DMS153 treated with DMSO at 0.1 percent for 48 hours (cell line): ENCODE measurements at regions not wholly inside any gene's neighbourhood (a gene's known extent, or its start where the extent isn't known, plus 50 kb on each side); places are given as distances from the start of the nearest gene placed in this dataset.
A peak's percentile ranks its signal among the peaks of the same experiment; 100 is the strongest.
"Not testable (repeated sequence)": the region's sequence is repeated elsewhere in the genome, so short reads cannot be mapped to it uniquely, and the experiment has no call there.

Experiments used
- DNase-seq: peaks from one replicate; lab custom pipeline; 2025; ENCODE audit not compliant: unreplicated experiment; lab: John Stamatoyannopoulos, UW

- no peak for DNase-seq
Observed at GRCh38 chr16:75983296-75983695, 257.0 kb upstream of the CPHXL start.

- no peak for DNase-seq
Observed at GRCh38 chr16:75983741-75984381, 257.6 kb upstream of the CPHXL start.

GRCh38 chr16:75987323-75987722, 261.0 kb upstream of the CPHXL start:
- no peak for DNase-seq

DNA sequence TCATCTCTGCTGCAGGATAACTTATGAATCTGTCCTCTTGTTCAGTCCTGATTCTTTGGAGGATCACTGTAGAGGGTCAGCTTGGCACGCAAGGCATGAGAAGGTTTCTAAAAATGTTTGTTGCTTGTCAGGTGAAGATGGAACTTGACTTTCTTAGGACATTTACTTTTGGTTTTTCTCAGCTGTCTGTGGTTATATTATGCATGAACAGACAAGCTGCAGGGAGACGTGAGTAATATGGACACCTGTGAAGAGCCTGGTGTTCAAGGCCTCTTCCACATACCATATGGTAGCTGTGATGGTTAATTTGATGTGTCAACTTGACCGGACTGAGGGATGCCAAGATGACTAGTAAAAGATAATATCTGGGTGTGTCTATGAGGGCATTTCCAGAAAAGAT, 270.2 kb upstream of the CPHXL start:
- DNase-seq = no peak

DNA sequence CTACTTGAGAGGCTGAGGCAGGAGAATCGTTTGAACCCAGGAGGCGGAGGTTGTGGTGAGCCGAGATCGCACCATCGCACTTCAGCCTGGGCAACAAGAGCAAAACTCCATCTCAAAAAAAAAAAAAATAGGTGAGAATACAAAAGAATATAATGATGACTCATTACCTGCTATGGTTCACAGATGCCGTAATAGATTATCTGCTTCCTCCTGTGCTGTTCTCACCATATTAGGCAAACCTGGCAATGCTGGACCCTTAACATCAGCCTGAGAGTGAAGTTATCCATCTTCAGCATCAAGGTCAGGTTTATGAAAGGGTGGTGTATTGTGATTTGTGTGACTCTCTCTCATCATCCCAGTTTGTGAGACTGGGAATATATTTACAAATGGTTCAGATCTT, 271.3 kb upstream of the CPHXL start:
- no peak for DNase-seq

DNA sequence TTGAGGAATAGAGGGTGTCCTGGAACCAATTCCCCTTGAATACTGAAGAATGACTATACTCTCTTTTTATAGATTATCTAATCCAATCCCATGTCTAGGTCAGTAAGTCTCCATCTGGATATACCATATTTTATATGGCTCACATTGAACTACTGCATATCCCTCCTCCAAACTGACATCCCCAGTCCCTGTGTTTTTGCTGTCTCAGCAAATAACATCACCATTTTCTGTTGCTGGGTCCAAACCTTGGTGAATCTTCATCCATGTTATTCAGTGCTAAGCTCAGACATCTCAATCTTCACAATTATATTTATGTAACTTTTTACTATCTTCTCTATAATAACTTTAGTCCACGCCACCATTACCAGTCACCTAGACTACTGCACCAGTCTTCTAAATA, 269.6 kb upstream of the CNTNAP4 start:
- no peak for DNase-seq

- no peak for DNase-seq
Observed at GRCh38 chr16:76023835-76024234, 253.4 kb upstream of the CNTNAP4 start.

GRCh38 chr16:76035689-76036088, 241.5 kb upstream of the CNTNAP4 start:
- DNase-seq = no peak

GRCh38 chr16:76038097-76038496, 239.1 kb upstream of the CNTNAP4 start:
- no peak for DNase-seq

GRCh38 chr16:76052725-76053124, 224.5 kb upstream of the CNTNAP4 start:
- no peak for DNase-seq

- DNase-seq = no peak
Observed at GRCh38 chr16:76059186-76059585, 218.0 kb upstream of the CNTNAP4 start.

DNA sequence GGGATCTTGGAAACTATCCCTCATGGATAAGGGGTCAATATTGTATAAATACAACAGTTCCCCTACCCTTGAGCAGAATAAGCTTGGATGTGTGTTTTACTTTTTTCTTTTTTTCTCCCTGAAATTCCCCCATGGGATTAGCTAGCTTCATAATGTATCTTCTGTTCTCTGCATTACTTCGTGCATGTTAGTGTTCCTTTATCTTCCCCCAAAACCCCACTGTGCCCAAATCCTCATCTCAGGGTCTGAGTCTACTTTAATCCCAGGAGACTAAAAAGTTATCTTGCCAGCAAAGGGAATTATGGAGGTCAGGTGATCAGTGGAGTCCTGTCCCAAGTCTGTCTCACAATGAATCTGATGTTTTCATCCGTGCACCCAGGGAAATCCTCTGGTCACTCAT, 217.5 kb upstream of the CNTNAP4 start:
- no peak for DNase-seq

- no peak for DNase-seq
Observed at GRCh38 chr16:76071690-76072089, 205.5 kb upstream of the CNTNAP4 start.

- peak; percentile 4 for DNase-seq
Observed at GRCh38 chr16:76081967-76082366, 195.2 kb upstream of the CNTNAP4 start.

DNA sequence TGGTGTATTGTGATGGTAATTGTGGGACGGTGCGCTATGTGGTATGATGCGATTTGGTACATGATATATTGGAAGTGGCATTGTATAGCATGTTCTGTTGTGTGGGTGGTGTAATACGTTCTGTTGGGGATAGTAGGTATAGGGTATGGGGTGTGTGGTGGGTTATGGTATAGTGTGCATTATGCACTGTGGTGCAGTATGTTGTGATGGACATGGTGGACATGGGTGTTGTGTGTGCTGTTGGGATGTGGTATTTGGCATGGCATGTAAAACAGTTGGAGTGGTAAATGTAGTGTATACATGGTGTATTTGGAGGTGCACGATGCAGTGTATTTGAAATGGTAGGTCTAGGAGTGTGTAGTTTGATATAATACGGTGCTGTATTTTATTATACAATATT, 170.6 kb upstream of the CNTNAP4 start:
- no peak for DNase-seq

DNA sequence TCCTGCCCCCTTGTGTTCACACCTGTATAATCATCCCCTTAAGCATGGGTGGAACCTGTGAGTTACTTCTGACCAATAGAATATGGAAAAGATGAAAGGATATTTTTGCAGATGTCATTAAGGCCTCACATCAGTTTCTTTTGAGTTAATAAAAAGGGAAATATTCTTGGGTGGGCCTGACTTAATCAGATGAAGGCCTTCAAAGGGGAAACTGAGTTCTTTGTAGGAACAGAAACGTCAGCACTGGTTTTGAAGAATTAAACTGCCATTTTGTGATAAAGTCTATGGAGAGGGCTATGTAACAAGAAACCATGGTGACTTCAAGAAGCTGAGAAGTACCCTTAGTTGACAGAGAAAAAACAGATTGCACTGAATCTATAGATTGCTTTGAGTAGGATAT, 168.7 kb upstream of the CNTNAP4 start:
- DNase-seq = no peak

GRCh38 chr16:76114681-76115080, 162.5 kb upstream of the CNTNAP4 start:
- no peak for DNase-seq

- no peak for DNase-seq
Observed at GRCh38 chr16:76118344-76118743, 158.9 kb upstream of the CNTNAP4 start.

DNA sequence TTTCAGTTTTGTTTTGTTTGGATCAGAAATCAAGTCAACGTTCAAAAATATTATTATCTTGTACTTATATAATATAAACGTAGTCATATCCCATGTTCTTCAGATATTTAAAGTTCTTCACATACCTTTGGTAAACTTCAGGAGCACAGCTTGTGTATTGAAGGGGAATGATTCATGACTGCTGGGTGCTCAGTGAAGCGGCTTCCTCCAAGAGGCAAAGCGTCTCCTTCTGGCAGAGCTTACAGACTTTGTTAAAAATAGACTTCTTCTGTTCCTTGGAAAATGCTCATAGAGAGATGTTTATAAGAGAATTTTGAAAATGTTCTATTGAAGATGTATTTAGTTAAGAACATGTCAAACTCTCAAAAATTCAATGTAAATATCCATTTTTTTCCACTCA, 155.6 kb upstream of the CNTNAP4 start:
- DNase-seq = no peak

DNA sequence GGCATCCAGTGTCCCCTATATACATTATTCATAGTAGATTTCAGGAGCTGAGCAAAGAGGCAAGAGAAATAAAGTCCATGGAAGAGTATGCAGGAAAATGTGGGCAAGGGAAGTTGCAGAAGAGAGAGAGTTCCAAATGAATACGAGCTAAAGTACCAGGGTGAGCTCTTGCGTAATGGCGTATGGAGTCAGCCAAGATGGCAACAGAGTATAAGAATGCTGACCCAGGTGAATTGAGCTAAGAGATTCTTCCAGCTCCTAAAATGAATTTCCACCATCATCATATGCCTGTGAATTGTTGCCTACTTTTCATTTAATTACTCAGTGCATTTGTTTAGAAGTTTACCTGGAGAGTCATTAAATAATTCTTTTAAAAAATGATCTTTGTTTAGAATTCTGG, 153.2 kb upstream of the CNTNAP4 start:
- DNase-seq = no peak

DNA sequence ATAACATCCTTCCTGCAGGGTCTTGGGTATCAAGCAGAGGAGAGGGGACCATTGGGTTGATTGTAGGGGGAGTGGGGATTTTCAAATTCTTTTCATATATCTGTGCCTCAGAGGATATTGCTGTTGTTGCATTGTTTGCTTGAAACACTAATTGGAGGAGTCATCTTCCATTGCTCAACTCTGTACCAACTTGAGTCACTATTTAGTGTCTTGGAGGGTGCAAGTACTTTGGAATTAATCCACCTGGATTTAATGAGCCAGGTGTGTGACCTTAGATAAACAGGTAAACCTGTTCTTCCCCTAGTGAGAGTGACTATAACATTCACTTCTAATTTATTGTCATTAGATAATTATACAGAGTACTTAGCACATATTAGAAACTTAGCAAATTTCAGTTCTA, 151.3 kb upstream of the CNTNAP4 start:
- DNase-seq = no peak

- DNase-seq = not testable (repeated sequence)
Observed at GRCh38 chr16:76138056-76138455, 139.1 kb upstream of the CNTNAP4 start.

DNA sequence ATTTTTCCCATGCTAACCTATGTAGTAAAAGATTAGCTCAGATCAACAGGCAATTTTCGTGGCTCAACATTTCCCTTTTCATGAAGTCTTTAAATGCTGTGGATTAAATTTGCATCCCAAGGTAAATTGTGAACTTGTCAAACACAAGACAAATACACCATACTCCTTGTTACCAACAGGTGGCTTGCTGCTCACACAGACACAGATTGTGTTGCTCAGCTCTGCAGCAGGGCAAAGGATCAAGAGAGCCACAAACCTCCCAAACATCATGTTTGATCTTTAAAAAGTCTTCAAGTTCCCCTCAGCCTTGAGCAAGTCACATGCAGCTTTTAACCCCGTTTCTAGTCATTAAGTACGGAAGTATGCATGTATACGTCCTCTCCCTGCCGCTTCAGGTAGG, 119.6 kb upstream of the CNTNAP4 start:
- no peak for DNase-seq

- DNase-seq = no peak
Observed at GRCh38 chr16:76162046-76162445, 115.2 kb upstream of the CNTNAP4 start.
